ENCODE measurements at regions not wholly inside any gene's neighbourhood (a gene's known extent, or its start where the extent isn't known, plus 50 kb on each side); places are given as distances from the start of the nearest gene placed in this dataset.

GRCh38 chr7:386385-386784, 96.4 kb downstream of the FOXL3 start:
- DNase-seq (ENCODE audit: low read depth) = no peak

- DNase-seq (ENCODE audit: low read depth) = no peak
Observed at GRCh38 chr7:387132-388022, 97.4 kb downstream of the FOXL3 start.

DNA sequence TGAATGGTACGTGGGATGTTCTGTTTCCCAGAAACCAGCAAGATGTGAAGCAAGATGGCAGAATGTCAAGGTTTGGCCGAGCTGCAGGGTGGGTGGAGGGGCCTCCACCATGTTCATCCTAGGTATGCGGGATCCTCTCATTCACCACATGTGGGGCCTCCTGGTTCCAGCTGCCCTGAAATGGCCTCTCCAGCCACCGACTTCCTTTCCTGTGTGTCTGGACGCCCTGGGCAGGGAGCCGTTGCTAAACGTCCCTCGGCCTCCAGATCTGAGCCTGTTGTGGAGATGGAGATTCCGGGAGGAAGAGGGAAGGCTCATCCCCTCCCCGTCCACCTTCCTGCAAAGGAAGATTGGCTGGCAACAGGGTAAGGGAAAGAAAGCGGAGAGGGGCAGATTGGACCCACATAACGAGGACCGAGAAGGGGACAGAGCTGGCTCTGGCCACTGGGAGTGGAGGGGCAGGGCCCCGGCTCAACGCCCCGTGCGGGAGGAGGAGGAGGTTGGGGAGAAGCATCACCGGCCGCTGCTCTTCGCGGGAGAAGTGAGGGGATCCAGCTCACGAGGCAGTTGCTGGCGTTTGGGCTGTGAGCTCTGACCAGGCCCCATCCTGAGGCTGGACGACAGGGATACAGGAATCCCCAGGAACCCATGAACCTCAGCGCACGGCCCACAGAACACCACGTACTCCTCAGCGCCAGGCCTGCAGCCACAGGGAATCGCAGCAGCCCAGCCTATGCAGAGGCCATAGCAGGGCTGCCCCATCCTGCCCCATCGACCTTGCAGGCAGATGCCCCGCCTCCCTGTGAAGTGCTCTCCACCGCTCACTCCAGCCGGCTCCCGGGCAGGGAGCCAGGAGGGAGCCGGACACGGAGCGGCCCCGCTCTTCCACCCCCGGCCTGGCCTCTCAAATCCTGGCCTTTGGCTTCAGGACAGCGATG, 98.3 kb downstream of the FOXL3 start:
- no peak for DNase-seq (ENCODE audit: low read depth)

- no peak for DNase-seq (ENCODE audit: low read depth)
Observed at GRCh38 chr7:388961-389701, 99.2 kb downstream of the FOXL3 start.

- no peak for DNase-seq (ENCODE audit: low read depth)
Observed at GRCh38 chr7:389911-390601, 100.1 kb downstream of the FOXL3 start.

DNA sequence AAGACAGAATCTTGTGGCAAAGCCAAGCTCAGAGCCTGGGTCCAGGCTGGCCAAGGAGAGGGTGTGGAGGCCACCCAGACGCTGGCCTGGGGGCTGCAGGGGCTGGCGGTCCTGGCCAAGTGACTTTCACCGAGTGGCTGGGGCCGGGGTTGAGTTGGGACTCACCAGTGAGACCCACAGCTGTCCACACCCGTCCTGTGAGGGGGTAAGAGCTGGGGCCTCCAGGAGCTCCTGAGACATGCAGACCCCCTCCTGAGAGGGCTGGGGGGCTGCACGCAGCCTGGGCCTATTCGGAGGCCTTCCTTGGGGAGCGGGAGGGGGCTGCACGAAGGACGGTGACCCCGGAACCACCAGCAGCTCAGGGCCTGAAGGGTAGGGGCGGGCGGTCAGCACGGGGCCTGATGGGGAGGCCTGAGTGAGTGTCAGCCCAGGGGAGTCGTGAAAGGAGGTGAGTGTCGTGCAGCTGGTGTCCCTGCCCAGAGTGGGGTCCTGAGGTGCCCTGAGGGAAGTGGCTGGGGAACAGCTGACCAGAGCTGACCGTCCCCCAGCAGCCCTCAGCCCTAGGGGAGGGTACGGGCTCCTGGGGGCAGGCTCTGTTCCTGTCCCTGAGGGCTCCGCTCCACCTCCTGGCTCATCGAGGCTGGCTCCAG, 100.9 kb downstream of the FOXL3 start:
- DNase-seq (ENCODE audit: low read depth) = no peak

GRCh38 chr7:391411-391951, 101.5 kb downstream of the FOXL3 start:
- DNase-seq (ENCODE audit: low read depth) = no peak

DNA sequence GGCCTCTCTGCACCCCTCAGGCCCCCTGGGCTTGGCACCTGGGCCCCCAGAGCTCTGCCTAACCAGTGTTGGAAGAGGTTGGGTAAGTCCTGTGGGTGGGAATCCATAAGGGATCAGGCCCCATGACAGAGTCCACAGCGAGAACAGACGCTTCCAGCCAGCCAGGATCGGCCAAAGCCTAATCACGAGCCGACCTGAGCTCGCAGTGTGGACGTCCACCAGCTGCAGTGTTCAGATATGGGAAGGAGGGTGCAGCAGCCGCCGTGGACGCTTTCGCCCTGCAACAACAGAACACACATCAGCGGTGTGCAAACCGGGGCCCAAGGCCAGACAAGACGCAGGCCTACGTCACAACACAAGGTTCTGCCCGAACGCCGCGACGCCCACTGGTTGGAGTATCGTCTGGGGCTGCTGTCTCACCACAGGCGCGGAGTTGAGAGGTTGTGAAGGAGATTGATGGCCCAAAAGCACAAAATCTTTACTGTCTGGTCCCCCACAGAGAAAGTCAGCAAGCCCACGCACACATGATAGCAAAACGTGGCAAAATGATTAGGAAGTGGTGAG, 102.1 kb downstream of the FOXL3 start:
- no peak for DNase-seq (ENCODE audit: low read depth)

GRCh38 chr7:392822-393221, 102.9 kb downstream of the FOXL3 start:
- DNase-seq (ENCODE audit: low read depth) = no peak

- no peak for DNase-seq (ENCODE audit: low read depth)
Observed at GRCh38 chr7:395643-396042, 105.7 kb downstream of the FOXL3 start.

- no peak for DNase-seq (ENCODE audit: low read depth)
Observed at GRCh38 chr7:398888-399287, 108.9 kb downstream of the FOXL3 start.

DNA sequence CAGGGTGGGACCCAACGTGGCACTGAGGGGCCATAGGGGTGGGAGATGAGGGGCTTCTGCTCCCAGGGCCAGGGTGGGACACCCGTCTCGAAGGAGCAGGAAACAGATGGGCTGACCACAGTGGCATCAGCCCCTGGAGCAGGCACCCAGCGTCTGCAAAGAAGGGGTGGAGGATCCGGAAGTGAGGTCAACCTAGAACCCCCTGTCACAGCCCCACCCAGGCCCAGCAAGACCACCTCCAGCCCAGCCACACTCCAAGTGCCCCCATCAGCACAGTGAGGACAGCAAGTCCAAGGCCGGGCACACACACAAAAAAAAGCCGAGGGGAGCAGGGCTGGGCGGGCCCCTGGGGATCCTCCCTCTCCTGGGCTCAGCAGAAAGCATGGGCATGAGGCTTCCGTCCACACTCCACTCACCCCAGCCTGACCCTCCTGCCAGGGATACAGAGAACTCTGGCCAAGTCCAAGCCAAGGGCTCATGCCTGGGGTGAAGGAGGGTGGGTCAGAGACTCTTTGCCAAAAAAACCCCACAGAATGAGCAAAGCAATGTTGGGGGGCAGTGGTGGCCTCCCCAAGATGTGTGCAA, 111.0 kb downstream of the FOXL3 start:
- no peak for DNase-seq (ENCODE audit: low read depth)

DNA sequence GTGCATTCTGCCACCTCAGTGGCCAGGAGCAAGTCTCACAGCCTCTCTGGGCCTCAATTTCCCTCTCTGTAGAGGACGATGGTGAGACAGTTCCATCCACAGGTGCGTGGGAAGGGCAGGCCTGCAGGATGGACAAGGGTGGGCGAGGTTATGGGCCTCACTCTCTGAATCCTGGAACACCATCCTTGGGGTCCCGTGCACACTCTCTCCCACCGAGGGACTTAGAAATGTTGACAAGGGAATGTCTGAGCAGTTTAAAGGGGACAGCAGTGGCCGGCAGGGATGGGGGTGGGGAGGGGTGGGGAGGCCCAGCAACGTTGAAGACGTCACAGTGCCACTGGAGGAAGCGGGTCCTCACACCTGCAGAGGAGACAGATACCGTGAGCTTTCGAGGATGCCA, 111.5 kb downstream of the FOXL3 start:
- DNase-seq (ENCODE audit: low read depth) = no peak

GRCh38 chr7:404812-405488, 114.7 kb downstream of the PDGFA start:
- no peak for DNase-seq (ENCODE audit: low read depth)

DNA sequence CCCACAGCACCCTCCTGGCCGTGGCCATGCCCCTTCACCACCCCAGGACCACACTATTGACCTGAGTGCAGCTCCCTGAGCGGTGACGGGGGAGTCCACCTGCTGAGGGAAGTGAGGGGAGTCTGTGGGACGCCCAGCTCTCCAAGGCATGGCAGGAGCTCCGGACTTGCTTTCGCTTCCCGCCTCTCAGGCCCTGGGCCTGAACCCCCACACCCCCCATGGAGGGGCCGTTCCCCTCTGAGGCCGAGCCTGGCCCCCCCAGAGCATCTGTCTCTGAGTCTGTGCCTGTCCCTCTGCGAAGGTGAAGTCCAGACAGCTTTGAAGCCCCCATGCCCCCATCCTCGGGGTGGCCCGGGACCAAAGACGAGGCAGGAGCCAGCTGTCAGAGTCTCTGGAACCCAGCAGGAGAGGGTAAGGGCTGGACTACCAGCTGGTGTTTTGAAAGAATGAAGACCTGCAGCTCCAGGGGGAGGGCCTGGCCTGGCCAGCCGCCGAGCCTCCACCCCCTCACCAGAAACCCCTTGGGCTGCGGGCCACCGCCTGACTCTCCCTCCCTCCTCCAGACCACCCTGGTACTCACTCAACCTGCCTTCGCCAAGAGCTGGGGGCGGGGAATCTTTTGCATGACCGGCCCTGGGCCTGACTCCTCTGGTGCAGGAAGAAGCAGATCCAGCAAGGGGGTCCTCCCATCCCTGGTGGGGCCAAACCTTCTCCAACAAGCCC, 114.0 kb downstream of the PDGFA start:
- no peak for DNase-seq (ENCODE audit: low read depth)

GRCh38 chr7:407721-408539, 111.7 kb downstream of the PDGFA start:
- DNase-seq (ENCODE audit: low read depth) = no peak

- no peak for DNase-seq (ENCODE audit: low read depth)
Observed at GRCh38 chr7:408751-409311, 110.8 kb downstream of the PDGFA start.

All from renal cortical epithelial cell (primary cell).